ENCODE measurements at regions not wholly inside any gene's neighbourhood (a gene's known extent, or its start where the extent isn't known, plus 50 kb on each side); places are given as distances from the start of the nearest gene placed in this dataset.

DNA sequence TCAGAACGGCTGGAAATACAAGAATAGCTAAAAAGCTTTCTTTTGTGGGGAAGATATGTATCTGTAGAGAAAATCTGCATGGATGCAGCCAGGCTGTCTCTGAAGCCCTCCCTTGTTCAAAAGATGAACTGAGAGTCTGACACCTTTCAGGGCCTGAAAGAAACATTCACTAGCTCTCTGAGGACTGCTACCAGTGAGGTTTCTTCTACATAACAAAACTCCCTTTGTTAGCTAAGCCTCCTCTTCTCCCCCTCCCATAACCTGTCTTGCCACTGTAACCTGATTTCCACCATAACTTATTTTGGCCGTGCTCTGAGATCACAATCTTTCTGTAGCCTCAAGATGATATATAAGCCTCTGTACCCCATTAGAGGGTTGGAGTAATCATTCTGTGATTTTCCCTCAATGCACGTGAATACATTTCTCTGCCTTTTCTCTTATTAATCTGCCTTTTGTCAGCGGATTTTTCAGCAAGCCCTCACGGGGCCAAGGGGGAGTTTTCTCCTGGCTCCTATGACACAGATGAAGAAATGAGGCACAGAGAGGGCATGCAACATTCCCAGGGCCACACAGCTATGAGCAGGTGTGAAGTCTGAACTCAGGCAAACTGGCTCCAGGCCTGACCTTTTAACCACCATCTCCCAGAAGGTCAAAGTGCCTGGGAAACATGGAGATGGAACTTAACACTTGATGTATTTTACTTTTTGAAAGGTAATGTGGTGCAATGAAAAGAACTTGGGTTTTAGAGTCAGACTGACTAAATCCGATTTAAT lies 161.6 kb upstream of the PRDX4 start:
- Histone ChIP-seq H4K20me1 (ENCODE audit: insufficient read depth, low read length) (no peaks in the 10 kb centered on the region), H3K79me2 (ENCODE audit: insufficient read depth, low read length) (no peaks in the 10 kb centered on the region), H3K9me3 (replicated peaks in 1 of 2; ENCODE audit: control insufficient read depth in 1 of 2, insufficient read depth in 1 of 2, low read length in 2 of 2) (peaks cover 0 to 5% of the 10 kb centered on the region in 2 donors), H3K4me3 (replicated peaks in 1 of 3; ENCODE audit: low read depth in 2 of 3, low read length in 3 of 3) (no peak overlapping the region), H3K27me3 (ENCODE audit: control insufficient read depth in 2 of 2, insufficient read depth in 2 of 2, low read length in 2 of 2) (no peaks in the 10 kb centered on the region), H2AFZ (ENCODE audit: insufficient read depth, low read depth, low read length, poor library complexity, severe bottlenecking) (no peak overlapping the region), H3K4me1 (ENCODE audit: control insufficient read depth in 1 of 2, insufficient read depth in 2 of 2, low read length in 2 of 2) (no peaks in the 10 kb centered on the region), H3K9ac (ENCODE audit: insufficient read depth, low read length, poor library complexity, severe bottlenecking) (no peak overlapping the region), H3K36me3 (replicated peaks in 1 of 2; ENCODE audit: control insufficient read depth in 1 of 2, insufficient read depth in 2 of 2, low read length in 2 of 2) (no peaks in the 10 kb centered on the region), H3K4me2 (replicated peaks; ENCODE audit: extremely low read depth, low read length, poor library complexity, severe bottlenecking) (no peak overlapping the region), H3K27ac (ENCODE audit: low read depth in 1 of 2, low read length in 2 of 2) (no peak overlapping the region)
- H3K36me3 Mint-ChIP-seq = no peaks in the 10 kb centered on the region
- H3K27ac Mint-ChIP-seq = no peak overlapping the region
- WGBS (ENCODE audit: insufficient coverage) = no CpG with 5 or more reads among the region's 6 CpGs
- peaks cover 0 to 5% (median 2%) of the 10 kb centered on the region in 3 donors for H3K27me3 Mint-ChIP-seq (ENCODE audit: low read depth in 3 of 3)
- H3K9me3 Mint-ChIP-seq = peaks cover 0 to 4% (median 2%) of the 10 kb centered on the region in 7 donors
- DNase-seq = no peak
- H3K4me1 Mint-ChIP-seq = no peaks in the 10 kb centered on the region
- TF ChIP-seq, protein P1, sequence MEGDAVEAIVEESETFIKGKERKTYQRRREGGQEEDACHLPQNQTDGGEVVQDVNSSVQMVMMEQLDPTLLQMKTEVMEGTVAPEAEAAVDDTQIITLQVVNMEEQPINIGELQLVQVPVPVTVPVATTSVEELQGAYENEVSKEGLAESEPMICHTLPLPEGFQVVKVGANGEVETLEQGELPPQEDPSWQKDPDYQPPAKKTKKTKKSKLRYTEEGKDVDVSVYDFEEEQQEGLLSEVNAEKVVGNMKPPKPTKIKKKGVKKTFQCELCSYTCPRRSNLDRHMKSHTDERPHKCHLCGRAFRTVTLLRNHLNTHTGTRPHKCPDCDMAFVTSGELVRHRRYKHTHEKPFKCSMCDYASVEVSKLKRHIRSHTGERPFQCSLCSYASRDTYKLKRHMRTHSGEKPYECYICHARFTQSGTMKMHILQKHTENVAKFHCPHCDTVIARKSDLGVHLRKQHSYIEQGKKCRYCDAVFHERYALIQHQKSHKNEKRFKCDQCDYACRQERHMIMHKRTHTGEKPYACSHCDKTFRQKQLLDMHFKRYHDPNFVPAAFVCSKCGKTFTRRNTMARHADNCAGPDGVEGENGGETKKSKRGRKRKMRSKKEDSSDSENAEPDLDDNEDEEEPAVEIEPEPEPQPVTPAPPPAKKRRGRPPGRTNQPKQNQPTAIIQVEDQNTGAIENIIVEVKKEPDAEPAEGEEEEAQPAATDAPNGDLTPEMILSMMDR (IDR thresholded peaks at IDR 0.05) = no peak
- no peak overlapping the region for H3K4me3 Mint-ChIP-seq
- intact Hi-C loops (cut with micrococcal nuclease) = no loop called here

- Histone ChIP-seq H3K79me2 (ENCODE audit: insufficient read depth, low read length) (no peaks in the 10 kb centered on the region), H4K20me1 (ENCODE audit: insufficient read depth, low read length) (no peaks in the 10 kb centered on the region), H3K4me3 (replicated peaks in 1 of 3; ENCODE audit: low read depth in 2 of 3, low read length in 3 of 3) (no peak overlapping the region), H3K27ac (ENCODE audit: low read depth in 1 of 2, low read length in 2 of 2) (no peak overlapping the region), H3K4me2 (replicated peaks; ENCODE audit: extremely low read depth, low read length, poor library complexity, severe bottlenecking) (no peak overlapping the region), H3K27me3 (ENCODE audit: control insufficient read depth in 2 of 2, insufficient read depth in 2 of 2, low read length in 2 of 2) (no peaks in the 10 kb centered on the region), H2AFZ (ENCODE audit: insufficient read depth, low read depth, low read length, poor library complexity, severe bottlenecking) (no peak overlapping the region), H3K4me1 (ENCODE audit: control insufficient read depth in 1 of 2, insufficient read depth in 2 of 2, low read length in 2 of 2) (no peaks in the 10 kb centered on the region), H3K9ac (ENCODE audit: insufficient read depth, low read length, poor library complexity, severe bottlenecking) (no peak overlapping the region), H3K9me3 (replicated peaks in 1 of 2; ENCODE audit: control insufficient read depth in 1 of 2, insufficient read depth in 1 of 2, low read length in 2 of 2) (peaks cover 0 to 5% of the 10 kb centered on the region in 2 donors), H3K36me3 (replicated peaks in 1 of 2; ENCODE audit: control insufficient read depth in 1 of 2, insufficient read depth in 2 of 2, low read length in 2 of 2) (no peaks in the 10 kb centered on the region)
- no peaks in the 10 kb centered on the region for H3K36me3 Mint-ChIP-seq
- no CpG with 5 or more reads among the region's 1 CpG for WGBS (ENCODE audit: insufficient coverage)
- peaks cover 0 to 4% (median 2%) of the 10 kb centered on the region in 7 donors for H3K9me3 Mint-ChIP-seq
- intact Hi-C loops (cut with micrococcal nuclease) = no loop called here
- no peaks in the 10 kb centered on the region for H3K4me1 Mint-ChIP-seq
- no peak for DNase-seq
- peaks cover 0 to 6% (median 2%) of the 10 kb centered on the region in 3 donors for H3K27me3 Mint-ChIP-seq (ENCODE audit: low read depth in 3 of 3)
- TF ChIP-seq, protein P1 (IDR thresholded peaks at IDR 0.05) = no peak
- H3K4me3 Mint-ChIP-seq = no peak overlapping the region
- H3K27ac Mint-ChIP-seq = no peak overlapping the region
These were observed 158.0 kb upstream of the PRDX4 start for GRCh38 chrX:23509256-23509655.
